Central memory CD4-positive, alpha-beta T cell (primary cell): ENCODE measurements at regions not wholly inside any gene's neighbourhood (a gene's known extent, or its start where the extent isn't known, plus 50 kb on each side); places are given as distances from the start of the nearest gene placed in this dataset.
"Not testable (repeated sequence)": the region's sequence is repeated elsewhere in the genome, so short reads cannot be mapped to it uniquely, and the experiment has no call there.

Experiments
- DNase-seq: peaks from one replicate; pipeline ENCODE4 v3.0.0; 2022

DNA sequence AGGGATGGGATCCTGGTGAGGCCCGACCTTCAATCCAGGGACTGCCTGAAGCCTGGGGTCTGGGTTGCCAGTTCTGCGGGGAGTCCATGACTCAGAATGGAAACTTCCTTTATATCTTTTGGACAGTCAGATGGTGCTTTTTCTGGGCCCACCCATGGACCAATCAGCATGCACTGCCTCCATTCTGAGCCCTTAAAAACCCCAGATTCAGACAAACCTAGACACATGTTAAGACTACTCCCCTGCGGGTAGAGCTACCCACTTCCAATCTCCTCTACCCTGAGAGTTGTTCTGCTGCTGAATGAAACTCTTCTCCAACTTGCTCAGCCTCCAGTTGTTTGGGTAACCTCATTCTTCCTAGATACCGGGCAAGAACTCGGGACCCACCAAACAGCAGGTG lies 1315.2 kb upstream of the MIR17HG start:
- no peak for DNase-seq

DNA sequence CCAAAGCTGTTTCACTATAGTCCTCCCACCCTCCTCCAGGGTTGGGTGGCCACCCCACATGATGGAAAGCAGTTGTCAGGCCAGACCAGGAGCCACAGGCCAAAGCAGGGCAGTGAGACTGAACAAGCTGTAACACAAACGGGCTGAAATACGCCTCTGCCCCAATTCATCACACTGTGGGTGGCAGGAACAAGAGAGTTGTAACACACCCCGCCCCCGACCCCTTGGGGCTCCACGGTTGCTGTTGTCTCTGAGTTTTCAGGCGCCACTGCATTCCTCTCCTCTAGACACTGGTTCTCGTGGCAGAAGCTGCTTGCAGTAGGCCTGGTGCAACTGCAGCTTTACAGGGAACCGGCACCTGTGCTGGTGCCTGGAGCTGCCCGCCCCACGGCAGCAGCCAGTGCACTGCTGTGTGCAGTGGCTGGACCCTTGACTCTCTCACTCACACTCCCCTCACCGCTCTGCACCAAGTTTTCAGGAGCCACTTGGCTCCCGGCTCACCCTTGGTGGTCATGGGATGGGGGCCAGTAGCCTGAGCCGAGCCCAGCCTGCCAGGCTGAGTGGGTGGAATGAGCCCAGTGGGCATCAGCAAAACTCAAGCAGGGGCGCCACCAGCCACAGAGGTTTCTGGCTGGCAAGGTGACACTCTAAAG lies 1314.5 kb upstream of the MIR17HG start:
- DNase-seq: no peak

DNA sequence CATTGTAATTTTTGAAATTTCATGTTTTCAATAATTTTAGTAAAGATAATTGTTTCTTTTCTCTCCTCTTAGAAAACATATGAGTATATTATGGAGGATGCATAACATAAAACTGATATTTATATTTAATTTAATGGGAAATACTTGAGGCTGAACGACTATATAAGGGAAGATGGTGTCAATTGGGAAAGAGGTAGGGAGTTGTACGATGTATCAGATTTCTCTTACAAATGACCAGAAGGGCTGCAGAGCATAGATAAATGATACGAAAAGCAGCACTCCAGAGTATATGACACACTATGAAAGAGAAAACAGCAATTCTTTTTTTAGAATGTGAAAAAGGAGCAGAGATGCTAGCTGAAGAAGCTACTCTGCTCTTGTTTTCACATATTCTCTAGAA lies 1308.0 kb upstream of the MIR17HG start:
- DNase-seq: no peak

DNA sequence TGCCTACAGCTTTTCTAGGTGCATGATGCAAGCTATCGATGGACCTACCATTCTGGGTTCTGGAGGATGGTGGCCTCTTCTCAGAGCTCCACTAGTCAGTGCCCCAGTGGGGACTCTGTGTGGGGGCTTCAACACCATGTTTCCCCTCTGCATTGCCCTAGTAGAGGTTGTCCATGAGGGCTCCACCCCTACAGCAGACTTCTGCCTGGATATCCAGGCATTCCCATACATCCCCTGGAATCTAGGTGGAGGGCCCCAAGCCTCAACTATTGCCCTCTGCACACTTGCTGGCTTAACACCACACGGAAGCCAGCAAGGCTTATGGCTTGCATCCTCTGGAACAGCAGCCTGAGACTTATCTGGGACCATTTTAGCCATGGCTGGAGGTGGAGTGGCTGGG lies 1299.9 kb upstream of the MIR17HG start:
- no peak for DNase-seq

DNA sequence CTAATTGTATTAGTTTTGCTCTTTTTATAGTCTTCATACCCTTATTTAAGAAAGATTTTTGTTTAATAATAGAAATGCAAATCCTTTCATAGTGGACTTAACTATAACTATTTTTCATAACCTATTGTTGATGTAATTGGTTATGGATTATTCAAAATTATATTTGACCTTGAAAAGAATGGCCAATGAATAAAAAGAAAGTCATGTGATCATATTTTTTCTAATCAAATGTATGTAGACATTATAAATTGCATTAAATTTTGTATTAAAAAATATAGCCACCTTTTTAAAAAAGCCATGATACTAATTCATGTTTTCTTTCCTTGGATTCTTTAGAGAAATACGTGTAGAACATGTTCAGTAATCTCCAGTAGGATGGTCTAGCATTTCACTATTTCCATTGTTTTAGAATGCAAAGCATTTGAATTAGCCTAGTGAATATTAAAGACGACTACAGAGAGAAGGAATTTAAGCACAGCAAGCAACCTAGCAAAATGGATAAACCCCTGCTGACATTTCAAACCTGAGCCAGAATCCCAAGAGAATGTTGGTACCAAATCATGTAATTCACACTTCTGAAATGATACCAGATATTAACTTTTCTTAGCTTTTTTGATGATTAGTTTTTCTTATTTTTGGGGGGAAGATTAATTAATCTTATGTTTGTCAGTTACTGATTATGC lies 1297.4 kb upstream of the MIR17HG start:
- no peak for DNase-seq

DNA sequence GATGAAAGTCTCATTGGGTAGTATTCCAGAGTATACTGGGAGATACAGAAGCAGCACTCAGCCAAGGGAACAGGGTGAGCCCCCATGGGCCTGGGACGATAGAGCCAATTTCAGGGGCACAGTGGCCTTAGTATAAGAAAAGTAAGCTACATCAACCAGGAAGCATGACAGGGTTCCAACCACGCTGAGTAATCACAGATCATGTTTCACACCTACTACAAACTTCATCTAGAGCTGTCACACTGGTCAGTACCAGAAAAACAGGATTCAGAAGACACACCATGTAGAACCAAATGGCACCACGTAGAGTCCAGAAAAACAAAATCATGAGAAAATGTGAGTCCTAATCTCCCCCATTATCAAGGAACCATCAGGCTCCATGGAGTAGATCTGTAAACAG lies 1292.4 kb upstream of the MIR17HG start:
- no peak for DNase-seq

DNA sequence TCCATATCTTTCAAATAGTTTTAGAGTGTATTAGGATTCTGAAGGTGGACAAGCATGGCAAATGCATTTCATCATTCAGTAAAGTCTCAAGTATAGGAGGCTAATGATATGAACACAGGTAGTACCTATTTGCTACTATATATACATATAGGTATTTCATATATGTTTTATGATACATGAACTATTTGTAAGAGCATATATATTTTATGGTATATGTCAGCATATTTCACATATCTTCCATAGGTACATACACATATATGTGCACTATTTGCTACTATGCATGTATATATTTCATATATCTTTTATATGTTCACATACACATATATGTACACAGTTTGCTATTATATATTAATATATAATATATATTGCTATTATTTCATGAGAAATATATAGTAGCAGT lies 1291.7 kb upstream of the MIR17HG start:
- DNase-seq: no peak

DNA sequence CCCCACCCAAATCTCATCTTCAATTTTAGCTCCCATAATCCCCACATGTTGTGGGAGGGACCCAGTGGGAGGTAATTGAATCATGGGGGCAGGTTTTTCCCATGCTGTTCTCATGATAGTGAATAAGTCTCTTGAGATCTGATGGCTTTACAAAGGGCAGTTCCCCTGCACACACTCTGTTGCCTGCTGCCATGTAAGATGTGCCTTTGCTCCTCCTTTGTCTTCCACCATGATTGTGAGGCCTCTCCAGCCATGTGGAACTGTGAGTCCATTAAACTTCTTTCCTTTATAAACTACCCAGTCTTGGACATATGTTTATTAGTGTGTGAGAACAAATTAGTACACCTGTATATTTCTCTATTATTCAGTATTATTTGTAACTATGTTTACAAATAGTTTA lies 1283.3 kb upstream of the MIR17HG start:
- DNase-seq: not testable (repeated sequence)

DNA sequence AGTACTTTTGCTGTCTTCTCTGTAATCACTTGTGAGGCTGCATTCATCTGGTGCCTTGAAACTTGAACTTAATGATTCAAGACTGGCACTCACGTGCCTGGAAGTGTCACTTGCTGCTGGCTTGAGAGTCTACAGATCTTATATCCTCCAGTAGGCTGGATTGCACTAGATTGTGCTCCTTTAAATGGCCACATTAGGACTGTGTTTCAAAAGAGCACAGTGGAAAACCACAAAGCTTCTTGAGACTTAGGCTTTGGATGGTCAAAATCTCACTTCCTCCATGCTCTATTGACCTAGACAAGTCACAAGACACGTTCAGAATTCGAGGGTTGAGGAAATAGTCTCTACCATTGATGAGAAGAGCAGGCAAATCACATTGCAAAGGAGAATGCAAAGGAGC lies 1278.8 kb upstream of the MIR17HG start:
- no peak for DNase-seq

DNA sequence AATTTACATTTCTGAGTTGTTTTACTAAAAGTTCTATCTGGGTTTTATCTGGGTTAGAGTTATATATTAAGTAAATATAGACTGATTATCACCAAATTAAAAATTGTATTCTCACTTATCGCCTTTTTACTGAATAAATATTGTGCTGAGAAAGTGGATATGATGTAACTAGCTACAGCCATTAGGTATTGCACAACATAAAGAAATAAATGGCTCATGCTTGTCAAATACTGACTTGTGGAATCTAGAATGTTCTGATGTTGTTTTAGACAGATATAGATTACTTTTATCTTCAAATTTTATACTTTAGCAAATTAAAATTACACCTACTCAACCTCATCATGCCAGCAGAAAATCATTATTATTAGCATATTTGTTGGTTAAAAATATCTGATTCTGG lies 1277.1 kb upstream of the MIR17HG start:
- DNase-seq: no peak

DNA sequence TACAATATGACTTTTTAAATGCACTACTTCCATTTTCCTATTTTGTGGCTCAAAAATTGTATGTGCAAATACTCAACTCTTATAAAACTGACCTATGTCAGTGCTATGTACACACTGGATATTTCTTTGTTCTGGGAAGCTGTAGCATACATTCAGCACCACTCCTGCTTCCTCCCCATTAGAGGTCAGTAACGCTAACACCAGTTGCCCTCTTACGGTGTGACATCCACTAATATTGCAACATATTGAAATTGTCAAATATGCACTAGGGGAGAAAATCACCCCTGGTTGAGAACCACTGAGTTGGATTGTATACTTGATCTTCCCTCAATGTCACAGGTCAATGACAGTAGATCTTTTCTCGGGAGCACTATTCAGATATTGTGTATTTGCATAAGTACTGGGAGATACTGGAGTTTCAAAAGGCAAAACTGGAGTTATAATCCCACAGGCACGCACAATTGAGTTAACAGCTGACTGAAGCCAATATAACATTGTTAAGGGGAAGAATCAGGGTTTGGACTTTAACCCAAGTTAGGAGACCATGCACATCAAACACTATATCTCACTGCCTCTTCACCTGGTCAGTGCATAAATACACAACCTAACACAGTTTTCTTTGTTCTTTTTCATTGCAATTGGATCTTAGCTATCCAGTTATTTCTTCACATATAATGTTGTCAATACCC lies 1276.5 kb upstream of the MIR17HG start:
- DNase-seq: no peak

DNA sequence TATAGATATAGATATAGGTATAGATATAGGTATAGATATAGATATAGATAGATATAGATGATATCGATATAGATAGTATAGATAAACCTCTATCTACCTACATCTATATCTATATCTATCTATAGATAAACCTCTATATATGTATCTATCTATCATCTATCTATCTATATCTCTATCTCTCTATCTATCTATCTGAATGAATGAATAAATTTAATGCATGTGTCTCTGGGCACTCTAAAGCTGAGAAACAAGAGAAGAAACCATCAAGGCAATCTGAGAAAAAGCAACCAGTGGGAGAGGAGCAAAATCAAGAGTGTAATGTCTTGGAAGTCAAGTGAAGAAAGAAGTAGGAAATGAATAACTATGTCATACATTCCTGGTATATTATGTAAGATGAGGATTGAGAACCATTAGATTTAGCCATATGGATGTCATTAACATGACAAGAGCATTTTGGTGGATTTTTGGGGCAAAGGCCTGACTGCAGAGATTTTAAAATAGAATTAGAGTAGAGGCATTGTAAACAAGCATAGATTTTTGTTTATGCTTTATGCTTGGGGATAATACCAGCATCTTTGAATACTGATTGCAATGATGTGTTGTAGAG lies 1262.7 kb upstream of the MIR17HG start:
- DNase-seq: no peak

DNA sequence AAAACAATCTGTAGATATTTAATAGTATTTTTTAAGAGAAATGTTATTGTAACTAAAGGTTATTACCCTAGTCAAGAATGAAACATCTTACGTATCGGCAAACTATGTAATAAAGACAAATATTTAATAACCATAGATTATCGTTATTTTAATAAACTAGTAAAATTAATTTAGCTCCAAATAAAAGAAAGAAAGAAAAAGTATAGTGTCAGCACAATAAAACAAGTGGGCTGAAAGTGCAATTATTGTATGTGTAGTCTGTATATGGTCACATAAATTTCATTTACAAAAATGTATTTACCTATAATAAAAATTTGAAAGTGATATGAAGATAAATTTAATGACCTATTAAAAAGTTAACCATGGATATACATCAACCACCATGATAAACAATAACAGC lies 1258.4 kb upstream of the MIR17HG start:
- no peak for DNase-seq

DNA sequence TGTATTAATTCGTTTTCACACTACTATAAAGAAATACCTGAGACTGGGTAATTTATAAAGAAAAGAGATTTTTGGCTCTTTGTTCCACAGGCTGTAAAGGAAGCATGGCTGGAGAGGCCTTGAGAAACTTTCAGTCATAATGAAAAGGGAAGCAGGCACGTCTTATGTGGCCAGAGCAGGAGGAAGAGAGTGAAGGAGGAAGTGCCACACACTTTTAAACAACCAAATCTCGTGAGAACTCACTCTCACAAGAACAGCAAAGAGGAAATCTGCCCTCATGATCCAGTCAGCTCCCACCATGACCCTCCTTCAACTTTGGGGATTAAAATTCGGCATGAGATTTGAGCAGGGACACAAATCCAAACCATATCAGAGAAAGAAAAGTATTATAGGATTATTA lies 1255.9 kb upstream of the MIR17HG start:
- DNase-seq: no peak

DNA sequence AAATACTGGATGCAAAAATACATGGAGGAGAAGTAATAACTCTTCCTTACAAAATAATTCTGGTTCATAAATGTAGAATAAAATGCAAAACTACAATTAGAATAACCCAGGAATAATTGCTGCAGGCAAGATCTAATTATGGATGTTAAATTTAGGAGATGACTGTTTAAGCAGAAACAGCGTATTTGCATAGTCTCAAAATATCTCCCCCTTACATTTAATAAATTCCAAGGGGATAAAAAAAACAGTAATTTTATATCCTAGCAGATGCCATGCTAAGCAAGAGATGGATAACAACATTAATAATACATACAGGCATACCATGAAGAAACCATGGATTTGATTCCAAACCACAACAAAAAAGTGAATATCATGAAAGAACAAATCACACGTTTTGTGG lies 1253.1 kb upstream of the MIR17HG start:
- DNase-seq: no peak

DNA sequence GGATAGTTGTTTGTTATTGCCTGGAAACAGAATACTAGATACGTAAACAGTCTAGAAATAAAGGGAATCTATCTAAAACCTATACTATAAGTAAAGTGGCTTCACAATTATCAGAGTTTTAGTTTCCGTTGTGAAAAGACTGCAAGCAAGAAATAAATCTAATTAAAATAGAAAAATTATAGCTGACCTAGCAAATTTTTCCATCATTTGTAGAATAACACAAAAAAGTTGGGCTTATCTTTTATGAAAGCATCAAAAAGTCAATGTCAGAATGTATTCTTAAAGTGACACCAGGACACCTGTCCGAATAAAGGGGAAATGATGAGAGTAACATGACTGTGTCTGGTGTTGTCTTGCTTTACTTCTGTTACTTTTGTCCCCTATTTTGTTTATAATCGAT lies 1248.9 kb upstream of the MIR17HG start:
- DNase-seq: no peak

DNA sequence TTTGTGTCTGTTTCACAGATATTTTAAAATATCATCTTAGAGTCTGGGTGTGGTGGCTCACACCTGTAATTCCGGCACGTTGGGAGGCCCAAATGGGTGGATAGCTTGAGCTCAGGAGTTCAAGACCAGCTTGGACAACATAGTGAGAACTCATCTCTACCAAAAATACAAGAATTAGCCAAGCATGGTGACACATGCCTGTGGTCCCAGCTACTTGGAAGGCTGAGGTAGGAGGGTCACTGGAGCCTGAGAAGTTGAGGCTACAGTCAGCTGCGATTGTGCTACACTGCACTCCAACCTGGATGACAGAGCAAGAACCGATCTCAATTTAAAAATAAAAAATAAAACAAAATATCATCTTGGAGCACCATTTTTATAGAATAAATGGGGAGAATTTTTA lies 1247.6 kb upstream of the MIR17HG start:
- DNase-seq: no peak

DNA sequence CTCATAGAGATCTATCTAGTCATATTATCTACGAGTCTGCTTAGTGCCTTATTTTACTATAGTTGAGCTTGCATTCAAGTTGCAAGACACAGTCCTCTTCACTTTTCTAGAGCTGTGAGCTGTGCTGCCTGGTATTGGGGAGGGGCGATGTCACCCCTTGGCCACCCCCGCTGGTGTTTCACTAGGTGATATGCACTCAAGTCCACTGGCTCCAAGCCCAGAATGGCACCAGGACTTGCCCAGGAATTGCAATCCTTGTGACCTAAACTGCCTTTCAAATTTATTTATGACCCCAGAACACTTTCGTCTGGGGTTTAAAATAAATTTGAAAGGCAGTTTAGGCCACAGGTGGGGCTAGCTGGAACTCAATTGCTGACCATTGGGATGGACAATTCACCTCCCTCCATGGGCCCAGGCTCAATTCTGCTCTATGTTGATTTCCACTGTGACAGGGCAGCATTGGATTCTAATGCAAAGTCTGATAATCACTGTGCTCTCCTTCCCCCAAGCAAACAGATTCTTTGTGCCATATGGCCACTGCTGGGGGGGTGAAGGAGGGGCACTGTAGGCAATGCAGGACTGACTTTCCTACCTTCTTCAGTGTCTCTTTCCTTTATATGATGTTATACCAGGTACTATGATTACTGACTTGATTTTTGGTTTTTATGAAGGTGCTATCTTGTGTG lies 1244.2 kb upstream of the MIR17HG start:
- DNase-seq: no peak

DNA sequence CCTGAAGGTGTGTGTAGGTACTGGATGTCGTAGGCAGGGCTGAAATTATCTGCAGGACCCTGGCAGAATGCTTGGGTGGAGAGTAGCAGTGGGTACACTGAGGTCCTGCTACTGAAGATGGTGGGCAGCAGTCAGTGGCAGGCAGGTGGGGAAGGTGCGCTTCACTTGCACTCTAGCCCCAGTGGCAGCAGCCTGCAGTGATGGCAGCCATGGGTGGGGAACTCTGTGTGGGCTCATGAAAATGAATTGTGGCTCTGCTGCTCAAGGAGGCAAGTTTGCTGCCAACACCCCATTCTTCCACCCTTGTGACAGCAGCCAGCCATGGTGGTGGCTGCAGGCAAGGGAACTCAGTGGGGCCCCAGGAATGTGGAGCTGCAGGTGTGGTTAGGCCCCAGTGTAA lies 1242.7 kb upstream of the MIR17HG start:
- DNase-seq: no peak

DNA sequence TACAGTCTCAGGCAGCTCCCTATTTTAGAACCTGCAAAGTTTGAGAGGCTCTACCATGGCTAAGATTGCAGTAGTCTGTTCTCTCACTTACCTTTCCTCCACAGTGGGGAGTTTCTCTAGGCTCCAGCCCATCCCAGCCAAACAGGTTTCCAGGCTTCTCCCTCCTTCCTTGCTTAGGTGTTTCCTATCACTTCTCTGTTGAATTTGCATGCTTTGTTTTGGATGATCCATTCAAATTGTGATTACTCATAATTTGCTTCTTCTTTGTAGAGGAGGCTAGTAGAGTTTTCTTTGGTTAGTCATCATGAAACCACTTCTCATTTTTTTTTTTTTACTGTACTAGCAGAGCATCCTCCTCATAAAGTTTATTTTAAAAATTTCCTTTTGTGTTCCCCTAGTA lies 1242.2 kb upstream of the MIR17HG start:
- no peak for DNase-seq

DNA sequence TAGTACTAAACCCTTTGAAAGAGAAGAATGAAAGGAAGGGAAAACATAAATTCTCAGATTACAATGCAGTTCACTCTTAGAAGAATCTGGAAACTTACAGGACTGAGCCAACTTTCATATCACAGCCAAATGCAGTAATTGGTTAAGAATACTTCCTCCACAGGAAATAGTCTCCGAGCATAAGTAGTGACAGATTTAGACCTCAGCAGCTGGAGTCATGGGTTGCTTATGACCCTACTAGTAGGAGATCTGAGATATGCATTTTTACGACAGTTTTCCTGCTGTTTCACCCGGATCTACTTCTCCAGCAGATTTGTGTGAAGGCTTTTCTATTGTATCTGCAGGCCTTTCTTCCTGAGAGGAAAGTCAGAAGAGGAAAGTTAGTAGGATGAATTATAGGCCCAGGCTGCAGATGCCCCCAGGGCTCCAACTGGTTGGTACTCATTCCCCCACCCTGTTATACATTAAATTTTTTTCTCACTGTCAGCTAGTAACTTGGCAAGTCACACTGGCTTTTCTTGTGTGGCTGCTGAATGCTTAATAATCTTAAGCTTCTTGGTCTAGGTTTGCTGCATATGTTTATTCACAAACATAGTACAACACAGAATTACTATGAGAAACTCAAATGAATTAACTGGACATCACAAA lies 1241.5 kb upstream of the MIR17HG start:
- no peak for DNase-seq

DNA sequence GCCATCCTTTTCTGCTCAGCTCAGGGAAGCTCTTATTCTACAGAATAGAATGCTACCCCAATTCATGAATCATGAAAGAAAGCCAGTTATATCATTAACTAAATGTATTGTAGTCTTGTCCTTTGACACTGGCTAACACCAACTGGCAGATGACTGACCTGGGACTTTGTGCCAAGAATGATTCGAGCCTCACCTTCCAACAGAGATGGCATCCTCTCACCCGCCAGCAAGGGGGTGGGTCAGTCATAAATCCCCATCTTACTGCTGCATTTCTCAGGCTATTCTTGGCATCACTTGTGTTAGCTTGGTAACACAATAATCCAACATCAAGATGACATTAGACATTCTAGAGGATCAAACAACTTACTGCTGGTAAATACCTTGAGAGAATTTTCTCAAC lies 1239.8 kb upstream of the MIR17HG start:
- no peak for DNase-seq

DNA sequence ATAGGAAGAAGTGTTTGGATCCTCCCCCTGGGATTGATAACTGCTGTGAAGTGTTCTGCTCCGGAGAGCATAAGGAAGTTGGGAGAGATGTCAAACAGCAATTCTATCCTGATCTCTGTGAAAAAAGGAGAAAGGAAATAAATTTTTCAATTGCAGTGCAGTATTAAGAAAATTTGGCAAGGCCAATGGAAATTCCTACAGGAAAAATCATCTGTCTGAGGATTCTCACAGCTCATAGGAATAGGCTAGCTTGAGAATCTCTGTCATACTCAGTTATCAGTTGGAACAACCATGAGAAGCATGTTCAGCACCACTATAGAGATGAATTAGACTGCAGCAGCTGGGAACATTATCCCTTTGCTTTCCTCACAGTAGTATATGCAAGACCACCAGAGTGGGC lies 1238.9 kb upstream of the MIR17HG start:
- no peak for DNase-seq
